Right ventricle myocardium inferior (tissue), 1 donor: ENCODE measurements at regions not wholly inside any gene's neighbourhood (a gene's known extent, or its start where the extent isn't known, plus 50 kb on each side); places are given as distances from the start of the nearest gene placed in this dataset.

Experiments
- ATAC-seq: fragments of 200-7000 bp; cut with Tn5 transposase; one replicate; pipeline ENCODE4 v1.9.1; 2020; ENCODE audit warnings: mild to moderate bottlenecking, moderate library complexity
- DNase-seq: peaks from one replicate; pipeline ENCODE4 v3.0.0; 2021; ENCODE audit errors: missing footprints
- intact Hi-C: fragments of 100-400 bp; cut with DNase I; formaldehyde crosslinking; loops from one replicate; pipeline ENCODE4 v1.11.0; 2022
- donor health status: DM: no; HTN: yes; CAD: no; lungs with severe emphysema.

DNA sequence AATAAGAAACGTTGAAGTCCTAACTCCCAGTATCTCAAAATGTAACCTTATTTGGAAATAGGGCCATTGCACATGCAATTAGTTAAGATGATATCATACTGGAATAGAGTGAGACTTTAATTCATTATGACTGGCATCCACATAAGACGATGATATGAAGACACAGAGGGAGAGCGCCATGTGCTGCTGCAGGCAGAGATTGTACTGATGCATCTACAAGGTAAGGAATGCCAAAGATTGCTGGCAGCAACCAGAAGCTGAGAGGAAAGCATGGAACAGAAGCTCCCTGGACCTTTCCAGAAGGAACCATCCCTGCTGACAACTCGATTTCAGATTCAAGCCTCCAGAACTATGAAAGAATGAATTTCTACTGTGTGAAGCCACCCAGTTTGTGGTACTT lies 697.0 kb upstream of the INTU start:
- intact Hi-C loops, result no loop called here
- DNase-seq (no peak), ATAC-seq (no peak)

DNA sequence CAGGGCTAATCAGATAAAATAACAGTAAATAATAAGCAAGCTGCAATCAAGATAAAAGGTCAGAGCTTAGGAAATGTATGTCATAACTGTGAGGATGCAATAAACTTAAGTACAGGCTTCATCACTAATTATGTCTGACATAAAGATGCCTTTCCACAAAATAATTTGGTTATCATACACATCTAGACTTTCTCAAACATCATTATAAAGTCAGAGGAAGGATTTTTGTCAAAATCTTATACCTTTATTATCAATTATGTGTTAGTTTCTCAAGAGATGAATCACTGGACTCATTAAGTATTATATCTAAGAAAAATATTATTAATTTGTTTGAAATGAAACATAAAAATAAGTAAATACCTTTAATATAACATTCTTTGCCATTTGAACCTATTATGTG lies 695.4 kb upstream of the INTU start:
- DNase-seq (no peak), ATAC-seq (no peak)
- intact Hi-C loops, result no loop called here

DNA sequence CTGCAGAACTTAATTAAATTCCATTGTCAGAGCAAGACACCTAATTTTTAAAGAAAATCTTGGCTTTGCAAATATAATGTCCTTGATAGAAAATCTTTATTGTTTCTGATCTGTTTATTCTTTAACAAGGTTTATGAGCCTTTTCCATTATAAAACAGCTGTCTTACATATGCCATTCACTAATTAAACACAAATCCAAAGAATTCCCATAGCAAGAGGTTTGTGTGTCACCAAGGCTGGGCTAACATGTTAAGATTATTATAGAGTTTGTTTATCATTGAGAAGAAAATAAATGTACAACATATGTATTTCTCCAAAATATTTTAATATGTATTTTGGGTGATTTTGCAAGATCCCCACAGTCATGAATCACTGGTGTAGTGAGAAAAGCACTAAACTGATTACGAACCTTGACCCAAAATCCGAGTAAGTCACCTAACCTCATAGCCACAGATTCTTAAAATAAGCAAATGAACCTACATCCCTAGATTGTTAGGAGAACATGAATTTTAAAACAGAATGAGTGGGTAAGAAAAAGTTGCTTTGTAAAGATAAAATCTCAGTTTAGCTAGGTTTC lies 694.8 kb upstream of the INTU start:
- ATAC-seq, result no peak

DNA sequence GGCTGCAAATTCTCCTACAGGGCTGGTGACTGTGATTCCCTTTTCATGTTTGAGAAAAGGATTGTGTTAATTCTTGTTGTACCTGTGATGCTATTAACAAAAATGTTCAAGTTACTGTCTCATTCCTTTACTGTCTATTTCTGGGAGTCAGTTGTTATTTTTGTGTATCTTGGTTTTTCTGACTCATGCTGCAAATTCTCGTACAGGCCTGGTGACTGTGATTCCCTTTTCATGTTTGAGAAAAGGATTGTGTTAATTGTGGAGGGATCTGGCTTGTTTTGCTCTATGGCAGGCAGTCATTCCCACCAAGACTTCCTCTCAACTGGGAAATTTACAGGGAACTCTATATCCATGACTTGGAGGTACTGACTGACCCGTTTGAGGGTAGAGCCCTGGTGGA lies 693.4 kb upstream of the INTU start:
- ATAC-seq (no peak), DNase-seq (no peak)
- intact Hi-C loops, result no loop called here

More for the DNA sequence above, 694.8 kb upstream of the INTU start:
- intact Hi-C loops, result no loop called here
- DNase-seq, result no peak

DNA sequence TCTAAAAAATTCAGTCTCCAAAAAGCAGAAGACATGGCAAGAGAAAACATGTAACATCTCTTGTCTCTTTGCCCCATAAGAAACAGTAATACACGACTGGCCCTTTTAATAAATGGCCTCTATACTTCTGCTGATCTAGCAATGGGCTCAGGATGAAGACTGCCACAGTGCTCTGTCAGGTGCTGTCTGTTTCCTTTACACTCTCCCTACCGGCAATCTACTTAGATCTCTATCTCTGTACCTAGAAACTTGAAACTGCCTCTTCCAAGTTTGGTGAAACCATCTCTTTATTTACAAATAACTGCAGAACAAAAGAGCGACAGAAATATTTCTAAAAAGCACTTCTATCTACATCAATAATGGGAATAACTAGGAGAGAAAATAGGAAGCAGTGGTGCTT lies 685.2 kb upstream of the INTU start:
- intact Hi-C loops, result no loop called here
- ATAC-seq (no peak), DNase-seq (no peak)

DNA sequence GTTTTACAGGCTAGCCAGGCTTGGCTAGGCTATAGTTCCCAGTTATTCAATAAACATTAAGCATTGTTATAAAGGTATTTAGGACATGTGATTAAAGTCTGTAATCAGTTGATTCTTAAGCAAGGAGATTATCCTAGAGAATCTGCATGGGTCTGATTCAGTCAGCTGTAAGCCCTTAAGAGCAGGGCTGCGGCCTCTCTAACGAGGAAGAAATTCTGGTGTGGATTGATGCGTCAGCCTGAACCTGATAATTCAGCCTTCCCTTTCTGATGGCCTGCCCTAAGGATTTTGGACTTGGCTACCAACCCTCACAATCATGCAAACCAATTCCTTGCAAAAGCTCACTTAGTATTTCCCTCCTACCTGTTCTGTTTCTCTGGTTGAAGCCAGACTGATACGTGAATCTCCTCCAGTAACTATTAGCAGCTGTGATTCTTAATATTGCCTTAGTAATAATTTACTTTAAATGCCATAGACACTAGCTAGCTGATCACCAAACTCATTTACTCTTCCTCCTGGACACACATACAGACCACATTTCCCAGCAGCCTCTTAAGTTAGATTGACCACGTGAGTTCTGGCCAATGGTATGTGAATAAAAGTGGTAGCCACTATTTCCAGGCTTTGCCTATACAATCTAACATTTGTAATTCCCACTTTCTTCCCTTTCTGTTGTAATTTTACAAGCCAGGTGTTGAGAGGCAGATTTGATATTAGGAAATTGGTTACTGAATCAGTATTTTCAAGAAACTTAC lies 678.0 kb upstream of the INTU start:
- intact Hi-C loops, result no loop called here

DNA sequence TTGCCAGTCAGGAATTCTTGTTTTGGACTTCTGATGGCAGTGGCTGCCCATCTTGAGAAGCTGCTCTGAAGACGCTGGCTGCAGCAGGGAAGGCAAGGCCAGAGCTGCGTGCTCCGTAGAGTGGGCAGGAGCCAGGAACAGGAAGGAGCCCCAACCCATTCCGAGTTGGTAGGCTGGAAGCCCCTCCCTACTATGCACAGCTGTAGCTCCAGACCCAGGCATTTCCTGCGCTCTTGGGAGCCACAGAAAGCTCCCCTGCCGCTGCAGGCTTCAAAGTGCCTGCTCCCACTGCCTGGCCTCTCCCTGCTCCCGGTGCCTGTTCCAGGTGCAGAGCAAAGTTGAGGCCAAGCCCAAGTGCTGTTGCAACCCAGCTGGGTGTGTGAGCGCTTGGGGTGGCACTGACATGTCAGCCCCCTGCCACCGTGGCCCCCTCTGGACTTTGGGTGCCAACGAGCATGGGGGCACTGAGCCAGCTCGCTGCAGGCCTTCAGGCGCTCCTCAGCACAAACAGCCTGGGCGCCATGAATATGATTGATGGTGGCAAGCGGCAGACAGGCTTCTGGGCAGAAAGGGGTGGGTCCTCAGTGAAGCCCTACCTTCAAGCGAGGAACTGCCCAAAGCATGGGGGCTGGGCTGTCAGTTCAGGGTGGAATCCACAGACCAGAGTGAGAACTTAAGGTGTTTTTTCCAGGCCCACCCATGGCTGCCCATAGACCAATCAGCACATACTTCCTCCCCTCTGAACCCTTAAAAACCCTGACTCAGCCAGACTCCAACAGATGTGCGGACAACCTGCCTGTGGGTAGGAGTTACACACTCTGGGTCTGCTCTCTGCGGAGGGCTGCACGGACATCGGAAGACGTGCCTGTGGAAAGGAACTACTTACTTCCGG lies 677.2 kb upstream of the INTU start:
- DNase-seq (no peak), ATAC-seq (no peak)
- intact Hi-C loops, result no loop called here

More for the DNA sequence above, 678.0 kb upstream of the INTU start:
- ATAC-seq, result no peak
- no peak for DNase-seq

DNA sequence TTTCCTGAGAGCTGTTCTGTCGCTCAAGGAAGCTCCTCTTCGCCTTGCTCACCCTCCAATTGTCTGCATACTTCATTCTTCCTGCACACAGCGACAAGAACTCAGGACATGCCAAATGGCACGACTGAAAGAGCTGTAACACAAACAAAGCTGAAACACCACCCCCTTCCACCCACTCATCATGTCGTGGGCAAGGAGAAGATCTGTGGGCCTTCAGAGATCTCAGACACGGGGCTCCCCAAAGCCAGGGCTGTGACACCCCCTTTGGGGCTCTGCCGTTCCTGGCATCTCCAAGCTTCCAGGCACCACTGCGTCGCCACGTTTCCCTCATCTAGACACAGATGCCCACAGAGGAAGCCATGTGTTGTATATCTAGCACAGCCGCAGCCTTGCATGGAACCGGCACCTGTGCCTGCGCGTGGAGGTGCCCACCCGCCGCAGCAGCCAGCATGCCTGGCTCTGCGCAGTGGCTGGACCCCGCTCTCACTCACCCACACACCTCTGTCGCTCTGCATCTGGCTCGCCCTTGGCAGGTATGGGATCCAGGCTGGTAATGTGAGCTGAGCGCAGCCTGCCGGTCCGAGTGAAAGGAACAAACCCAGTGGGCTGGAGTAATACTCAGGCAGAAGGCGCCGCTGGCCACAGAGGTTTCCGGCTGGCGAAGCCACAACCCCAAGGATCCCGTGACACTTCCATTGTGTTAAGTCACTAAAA lies 676.4 kb upstream of the INTU start:
- ATAC-seq (no peak), DNase-seq (no peak)
- intact Hi-C loops, result no loop called here

DNA sequence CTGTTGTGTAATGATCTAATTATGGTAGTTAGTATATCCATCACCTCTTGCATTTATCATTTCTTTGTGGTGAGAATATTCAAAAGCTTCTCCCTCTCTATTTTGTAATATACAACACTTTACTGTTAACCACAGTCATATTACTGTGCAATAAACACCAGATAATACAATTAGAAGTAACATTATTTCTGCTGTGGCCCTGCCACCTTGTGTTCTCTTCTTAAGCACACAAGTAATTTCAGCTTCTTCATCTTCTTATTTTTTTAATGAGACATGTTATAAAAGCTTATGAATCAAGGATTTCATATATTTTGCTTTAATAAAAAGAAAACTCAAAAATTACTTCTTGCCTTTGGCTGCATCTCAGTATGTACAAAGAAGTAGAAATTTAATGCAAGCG lies 675.2 kb upstream of the INTU start:
- intact Hi-C loops, result no loop called here
- no peak for DNase-seq
- no peak for ATAC-seq

DNA sequence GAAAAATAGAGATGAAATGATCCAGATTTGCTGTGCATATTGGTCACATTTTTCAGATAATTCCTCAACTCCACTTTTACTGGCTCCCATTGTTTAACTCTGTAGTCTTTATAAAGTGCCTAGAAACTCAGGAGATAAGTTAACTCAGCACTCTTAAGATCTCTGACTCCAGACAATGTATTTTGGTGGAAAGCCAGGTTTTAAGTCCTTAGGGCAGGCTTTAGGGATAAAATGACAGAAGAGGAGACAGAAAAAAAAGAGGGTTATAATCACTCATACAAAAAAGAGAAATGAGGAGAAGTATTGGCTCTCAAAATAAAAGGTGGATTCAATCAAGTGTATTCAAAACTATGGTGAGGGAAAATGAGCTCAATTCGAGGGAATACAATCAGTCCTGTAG lies 674.8 kb upstream of the INTU start:
- DNase-seq, result no peak
- ATAC-seq, result no peak
- intact Hi-C loops, result no loop called here

DNA sequence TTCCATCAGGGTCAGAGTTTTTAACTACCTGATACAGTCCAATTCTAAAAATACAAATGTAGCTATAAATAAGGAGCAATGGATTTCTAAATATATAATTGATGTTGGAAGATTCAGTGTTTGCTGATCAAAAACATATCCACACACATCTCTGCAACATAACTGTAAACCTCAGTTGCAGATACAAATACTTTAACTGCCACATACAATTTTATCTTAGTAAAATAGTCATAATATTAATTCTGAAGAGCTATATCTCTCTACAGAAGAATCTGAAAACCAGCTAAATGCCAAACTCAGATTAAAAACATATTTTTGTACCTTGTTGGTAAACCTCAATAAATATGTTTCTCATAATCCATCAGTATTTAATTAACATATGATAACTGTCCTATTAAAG lies 674.3 kb upstream of the INTU start:
- DNase-seq (no peak), ATAC-seq (no peak)
- intact Hi-C loops, result no loop called here

DNA sequence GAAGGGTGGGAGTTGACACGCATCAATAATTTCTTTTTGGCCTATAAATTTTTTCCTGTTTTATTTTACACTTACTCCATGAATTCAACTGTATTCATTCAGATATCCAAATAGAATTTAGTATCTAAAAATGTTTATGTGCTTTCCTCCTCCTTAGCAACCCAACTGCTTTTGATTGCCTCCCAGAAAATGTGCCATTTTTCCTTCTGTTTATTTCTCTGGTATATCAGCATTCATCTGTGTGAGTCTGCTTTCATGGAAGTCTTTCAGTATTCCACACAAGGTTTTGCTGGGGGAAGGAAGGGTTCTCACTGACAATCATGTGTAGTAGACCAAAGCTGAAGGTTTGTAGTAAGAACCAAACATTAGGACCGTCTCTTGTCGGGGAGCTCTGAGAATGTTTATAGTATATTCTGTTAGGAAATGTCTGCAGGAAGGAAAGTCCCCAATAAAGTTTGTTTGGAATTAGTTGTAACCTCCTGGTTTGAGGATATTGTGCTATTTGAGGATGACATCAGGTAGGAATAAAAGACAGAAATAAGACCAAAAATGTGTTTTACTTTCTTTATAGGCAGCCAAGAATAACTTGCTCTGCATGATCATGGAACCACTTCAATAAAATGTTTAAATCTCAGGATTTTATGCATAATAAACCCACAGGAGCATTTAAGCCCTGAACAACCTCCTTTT lies 673.6 kb upstream of the INTU start:
- DNase-seq (no peak), ATAC-seq (no peak)
- intact Hi-C loops, result no loop called here

DNA sequence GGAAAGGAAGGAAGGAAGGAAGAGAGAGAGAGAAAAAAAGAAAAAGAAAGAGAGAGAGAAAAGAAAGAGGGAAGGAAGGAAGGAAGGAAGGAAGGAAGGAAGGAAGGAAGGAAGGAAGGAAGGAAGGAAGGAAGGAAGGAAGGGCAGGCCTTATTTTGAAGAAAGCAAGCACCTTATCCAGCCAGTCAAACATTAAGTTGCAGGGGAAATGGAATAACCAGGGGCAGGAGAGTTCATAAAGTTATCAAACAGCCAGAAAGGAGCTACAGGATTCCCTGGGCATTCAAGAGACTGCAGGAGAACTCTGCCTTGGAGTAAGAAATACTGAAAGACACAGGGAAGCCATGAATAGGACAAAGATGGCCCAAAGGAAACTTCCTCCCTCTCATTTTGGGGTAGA lies 672.0 kb upstream of the INTU start:
- intact Hi-C loops, result loop anchor here (10.0 kb wide), 1 partner anchor 326 kb away; no protein-coding TSS in a partner anchor
- DNase-seq, result no peak
- no peak for ATAC-seq

DNA sequence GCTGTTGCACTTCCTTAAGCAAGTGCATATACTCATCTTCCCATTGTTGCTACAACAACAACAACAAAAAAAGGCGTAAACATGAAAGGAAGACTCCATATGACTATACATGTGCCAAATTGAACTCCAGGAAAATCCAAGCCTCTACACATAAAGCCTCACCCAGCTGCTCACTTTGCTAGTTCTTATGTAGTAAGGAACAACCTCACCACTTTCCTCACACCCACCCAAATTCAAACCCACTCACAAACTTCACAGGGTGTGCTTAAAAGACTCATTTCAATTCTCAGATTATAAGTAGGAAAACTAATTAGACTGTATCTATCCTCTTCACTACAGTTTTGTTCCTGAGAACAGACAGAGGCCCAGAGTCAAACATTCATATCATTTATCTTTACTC lies 671.1 kb upstream of the INTU start:
- no peak for DNase-seq
- no peak for ATAC-seq
- intact Hi-C loops, result loop anchor here (10.0 kb wide), 1 partner anchor 327 kb away; no protein-coding TSS in a partner anchor

DNA sequence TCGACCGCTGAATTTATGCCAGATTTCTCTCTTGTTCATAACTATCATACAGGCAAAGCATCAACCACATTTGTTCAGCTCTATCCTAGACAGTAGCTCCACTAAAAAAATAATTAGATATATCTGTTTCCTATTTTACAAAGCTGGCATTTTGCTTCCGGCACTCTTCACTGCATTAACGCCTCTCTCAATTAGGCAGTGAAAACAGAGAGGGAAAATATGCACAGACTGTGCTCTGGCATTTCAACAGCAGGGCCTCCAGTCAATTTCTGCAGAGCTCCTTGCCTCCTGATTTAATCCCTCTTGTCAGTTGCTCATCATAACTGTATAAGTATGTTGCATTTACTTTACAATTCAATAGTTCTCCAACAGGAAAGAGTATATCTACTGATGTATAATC lies 666.9 kb upstream of the INTU start:
- no peak for ATAC-seq
- DNase-seq, result no peak
- intact Hi-C loops, result loop anchor here (10.0 kb wide), 1 partner anchor 331 kb away; no protein-coding TSS in a partner anchor

DNA sequence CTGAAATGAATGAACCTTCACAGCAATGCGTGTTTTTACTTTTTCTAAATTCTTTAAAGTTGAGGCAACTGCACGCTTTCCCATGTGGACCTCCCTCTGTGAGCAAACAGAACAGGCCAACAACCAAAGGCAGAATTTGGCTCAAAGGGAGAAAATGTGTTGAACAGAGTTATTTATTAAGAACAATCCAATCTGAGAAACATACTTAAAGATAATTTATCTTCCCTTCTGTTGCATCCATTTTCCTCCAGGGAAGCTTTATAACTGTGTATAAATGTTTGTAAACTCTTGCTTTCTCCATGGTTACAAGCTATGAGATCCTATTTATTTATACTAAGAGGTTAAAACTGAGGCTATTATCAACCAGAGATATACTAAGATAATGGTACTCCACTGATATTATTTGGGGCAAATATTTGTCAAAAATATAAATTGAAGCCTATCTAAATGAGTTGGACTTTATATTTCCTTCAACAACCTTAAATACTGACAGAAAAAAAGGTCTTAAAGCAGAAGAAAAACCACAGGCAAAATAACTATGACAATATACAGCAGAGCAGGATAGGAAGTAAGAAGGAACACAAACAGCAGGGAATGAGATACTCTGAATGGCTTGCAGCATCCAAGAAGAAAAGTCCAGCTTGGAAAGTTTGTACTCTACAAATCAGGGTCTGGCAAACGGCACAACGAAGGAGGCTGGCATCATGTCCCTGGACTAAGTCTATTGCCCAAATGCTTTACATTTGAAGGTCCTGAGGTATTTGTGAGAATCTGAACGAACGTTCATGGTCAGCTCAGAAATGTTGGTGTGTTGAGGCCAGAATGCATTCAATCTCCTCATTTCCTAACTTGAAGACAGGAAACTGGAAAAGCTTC lies 663.2 kb upstream of the INTU start:
- DNase-seq (no peak), ATAC-seq (no peak)
- intact Hi-C loops, result loop anchor here (10.0 kb wide), 1 partner anchor 335 kb away; no protein-coding TSS in a partner anchor

DNA sequence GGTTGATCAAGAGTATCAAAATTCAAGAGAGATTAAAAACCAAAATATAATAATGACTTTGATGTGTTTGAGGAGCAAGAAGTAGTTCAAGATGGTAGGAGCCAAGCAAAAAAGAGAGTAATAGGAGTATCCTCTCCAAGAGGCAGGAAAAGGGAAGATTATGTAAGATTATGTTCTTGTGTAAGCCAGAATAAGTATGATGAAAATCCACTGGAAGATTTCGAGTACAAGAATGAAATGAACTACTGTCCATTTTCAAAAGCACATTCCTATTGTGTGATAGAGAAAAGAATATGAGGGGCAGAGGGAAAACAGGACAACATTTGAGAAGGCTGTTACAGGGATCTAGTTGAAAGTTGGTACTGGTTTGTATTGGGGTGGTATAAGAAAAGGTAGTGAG lies 659.6 kb upstream of the INTU start:
- no peak for ATAC-seq
- intact Hi-C loops, result no loop called here
- no peak for DNase-seq
